Fibroblast of skin of abdomen (primary cell): ENCODE measurements at regions not wholly inside any gene's neighbourhood (a gene's known extent, or its start where the extent isn't known, plus 50 kb on each side); places are given as distances from the start of the nearest gene placed in this dataset.
"Not testable (repeated sequence)": the region's sequence is repeated elsewhere in the genome, so short reads cannot be mapped to it uniquely, and the experiment has no call there.

Experiments
- DNase-seq: peaks from one replicate; pipeline ENCODE4 v3.0.0-alpha.2; 2013

DNA sequence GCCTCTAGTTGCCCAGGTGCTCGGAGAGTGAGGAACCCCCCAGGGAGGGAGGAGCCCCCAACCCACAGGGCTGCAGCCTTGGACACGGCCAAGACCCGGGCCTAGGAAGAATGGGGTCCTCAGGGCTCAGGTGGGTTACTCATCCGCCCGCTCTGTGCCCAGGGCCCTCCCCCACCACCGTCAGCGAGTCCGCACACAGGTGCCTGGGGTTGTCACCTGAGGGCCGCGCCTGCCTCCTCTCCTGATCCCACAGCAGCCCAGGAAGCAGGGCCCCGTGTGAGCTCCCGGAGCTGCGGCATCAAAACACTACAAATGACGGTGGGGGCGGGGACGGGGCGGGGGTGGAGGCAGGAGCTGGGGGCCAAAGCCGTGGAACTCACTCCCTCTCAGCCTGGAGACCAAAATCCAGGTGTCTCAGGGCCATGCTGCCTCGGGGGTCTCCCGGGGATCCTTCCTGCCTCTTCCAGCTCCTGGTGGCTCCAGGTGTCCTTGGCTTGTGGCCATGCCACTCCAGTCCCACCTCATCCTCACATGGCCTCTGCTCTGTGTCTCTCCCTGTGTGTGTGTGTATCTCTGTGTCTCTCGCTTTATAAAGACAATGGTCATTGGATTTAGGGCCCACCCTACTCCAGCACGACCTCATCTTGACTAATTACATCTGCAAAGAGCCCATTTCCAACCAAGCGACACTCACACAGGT, 172.7 kb downstream of the NPIPB11 start:
- not testable (repeated sequence) for DNase-seq

DNA sequence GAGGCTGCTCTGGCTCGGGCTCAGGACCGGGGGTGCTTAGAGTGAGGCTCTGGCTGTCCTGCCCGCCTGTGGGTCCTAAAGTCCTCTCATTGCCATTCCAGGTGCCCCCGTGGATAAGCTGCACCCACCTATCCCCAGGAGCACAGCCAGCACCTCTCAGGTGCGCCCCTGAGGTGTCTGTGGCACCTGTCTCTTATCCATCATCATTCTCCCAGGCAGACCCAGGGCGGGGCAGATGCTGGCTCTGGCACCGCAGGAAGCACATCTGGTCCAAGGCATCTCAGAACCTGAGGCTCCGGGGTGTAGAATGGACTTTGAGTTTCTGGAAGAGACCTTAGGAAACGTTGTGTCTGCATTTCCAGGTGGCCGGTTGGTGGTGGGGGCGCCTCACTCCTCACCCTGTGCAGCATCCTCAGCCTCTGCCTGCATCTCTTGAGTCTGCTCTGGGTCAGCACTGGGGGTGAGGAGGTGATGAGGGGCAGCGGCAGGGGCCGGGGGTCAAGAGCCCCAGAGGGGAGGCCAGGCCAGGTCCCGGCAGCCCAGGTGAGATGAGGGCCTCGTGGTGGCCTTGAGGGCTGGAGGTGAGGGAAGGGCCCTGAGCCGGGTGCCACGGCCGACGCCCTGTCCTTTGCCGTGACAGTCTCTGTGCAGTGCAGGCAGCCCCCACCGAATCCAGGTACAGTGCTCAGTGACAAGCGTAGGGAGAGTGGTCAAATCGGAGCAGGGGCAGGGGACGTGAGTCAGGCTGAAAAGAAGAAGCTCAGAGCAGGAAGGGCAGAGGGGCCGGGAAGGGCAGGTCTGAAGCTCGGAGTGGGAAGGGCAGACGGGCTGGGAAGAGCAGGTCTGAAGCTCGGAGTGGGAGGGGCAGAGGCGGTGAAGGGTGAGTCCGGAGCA, 173.5 kb downstream of the NPIPB11 start:
- no peak for DNase-seq

GRCh38 chr16:29232160-29232705, 174.3 kb downstream of the NPIPB11 start:
- DNase-seq: not testable (repeated sequence)

- DNase-seq: no peak
Measured at GRCh38 chr16:29231244-29231643, 175.3 kb downstream of the NPIPB11 start.

DNA sequence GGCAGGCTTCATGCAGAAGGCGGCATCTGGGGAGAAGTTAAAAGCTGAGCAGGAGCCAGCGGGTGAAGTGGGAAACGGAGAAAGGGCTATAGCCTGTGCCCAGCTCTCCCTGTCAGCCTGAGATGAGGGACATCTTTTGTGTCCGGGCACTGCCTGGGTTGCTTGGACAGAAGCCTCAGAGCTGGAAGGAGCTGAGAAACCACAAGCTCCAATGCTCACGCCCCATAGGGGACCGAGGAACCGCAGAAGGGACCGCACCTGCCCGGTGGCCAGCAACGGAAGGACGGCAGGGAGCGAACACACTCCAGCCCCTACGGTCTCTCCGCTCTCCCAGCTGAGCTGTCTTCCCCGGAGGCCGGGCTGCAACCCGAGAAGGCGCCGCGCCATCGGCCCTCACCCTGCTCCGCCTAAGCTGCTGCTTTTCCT, 175.8 kb downstream of the NPIPB11 start:
- DNase-seq: no peak

DNA sequence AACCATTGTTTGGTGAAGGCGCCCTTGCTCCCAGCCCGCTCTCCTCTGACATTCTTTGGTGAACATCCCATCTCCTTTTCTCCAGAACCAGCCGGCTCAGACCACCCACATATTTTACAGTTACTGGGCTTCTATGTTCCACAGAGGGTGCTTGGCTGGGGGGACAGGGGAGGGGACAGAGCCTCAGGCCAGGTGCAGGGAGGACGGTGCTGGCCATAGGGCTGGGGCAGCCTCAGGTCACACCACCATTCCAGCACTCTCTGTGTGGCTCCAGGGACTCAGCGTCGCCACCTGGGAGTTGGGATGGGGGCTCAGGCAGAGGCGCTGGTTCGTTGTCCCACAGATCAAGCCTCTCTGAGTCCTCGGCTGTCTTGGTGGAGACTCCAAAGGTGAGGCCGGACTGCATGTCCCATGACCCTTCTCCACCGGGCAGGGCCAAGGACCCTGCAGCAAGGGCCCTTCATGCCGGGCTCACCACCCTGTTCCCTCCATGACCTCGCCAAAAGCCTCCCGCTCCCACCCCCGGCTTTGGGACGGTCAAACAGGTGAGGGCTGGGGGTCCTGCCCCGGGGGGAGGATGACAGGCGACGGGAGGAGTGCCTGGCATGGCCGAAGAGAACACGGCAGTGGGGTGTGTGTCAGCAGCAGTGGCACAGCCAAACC, 176.4 kb downstream of the NPIPB11 start:
- not testable (repeated sequence) for DNase-seq

- not testable (repeated sequence) for DNase-seq
Measured at GRCh38 chr16:29229616-29230005, 176.9 kb downstream of the NPIPB11 start.

DNA sequence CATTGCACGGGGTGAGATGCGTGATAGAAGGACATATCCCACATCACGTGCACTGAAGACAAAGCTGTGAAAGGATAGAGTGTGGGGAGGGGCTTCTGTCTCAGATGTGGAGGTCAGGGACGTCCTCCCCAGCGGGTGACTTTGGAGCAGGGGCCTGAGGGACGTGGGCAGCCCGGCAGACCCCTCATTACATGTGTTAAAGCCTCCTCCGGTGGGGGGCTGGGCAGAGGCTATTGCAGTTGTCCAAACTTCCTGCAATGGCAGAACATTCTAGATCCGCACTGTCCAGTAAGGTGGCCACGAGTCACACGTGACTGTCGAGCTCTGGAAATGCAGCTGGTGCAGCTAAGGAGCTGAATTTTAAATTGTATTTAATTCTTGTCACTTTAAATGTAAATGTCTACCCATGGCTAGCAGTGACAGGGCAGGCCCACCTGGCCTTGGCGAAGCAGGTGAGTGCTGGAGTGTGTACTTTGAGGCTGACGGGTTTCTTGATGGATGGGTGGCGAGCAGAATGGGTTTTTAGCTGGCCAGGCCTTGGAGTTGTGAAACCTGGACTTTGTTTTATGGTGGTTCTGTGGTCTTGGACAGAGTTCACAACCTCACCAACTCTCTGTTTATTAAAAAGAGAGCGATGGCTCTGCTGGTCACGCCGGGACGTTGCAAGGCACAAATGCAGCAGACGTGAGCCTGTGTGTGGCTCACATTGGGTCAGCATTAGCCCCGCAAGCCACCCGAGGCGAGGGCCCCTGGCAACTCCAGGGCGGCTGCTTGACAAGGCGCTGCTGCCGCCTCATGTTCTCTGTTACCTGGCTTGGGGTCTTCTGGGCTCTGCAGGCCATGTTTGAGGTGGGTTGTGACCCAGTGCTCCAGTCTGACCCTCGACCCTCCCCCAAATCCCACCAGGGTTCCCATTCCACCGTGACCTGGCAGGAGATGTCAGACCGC, 177.6 kb downstream of the NPIPB11 start:
- not testable (repeated sequence) for DNase-seq

DNA sequence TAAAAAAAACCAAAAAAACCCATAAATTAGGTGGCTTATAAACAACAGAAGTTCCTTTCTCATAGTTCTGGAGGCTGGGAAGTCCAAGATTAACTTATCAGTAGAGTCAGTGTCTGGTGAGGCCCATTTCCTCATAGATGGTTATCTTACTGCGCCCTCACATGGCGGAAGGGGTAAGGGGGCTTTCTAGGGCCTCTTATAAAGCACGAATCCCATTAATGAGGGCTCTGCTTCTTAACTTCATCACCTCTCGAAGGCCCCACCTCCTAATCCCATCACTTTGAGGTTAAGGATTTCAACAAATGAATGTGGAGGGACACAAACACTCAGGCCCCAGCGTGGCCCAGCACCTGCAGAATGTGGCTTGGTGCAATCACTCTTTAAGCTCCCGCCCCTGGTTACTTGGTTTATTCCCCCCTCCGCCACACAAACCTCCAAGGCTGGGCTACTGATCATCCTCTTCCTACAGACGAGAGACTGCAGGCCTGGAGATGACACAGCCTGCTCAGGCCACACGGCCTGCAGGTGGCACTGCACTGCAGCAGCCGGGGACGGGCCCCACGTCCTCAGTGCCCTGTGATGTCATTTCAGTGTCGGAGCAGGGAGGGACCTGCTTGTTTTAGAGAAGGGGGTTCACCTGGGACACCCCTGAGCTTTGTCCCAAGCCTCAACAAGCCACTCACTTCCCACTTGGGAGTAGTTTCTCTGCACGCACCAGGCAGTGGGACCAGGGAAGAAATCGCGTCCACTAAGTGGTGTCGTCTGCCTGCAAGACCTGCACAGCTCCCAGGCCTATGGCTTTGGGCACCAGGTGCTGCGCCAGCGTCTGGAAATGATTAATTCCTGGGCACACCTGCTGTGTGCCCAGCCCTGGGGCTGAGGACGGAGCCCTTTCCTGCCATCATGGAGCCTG, 178.5 kb downstream of the NPIPB11 start:
- peak; percentile 39 for DNase-seq

- no peak for DNase-seq
Measured at GRCh38 chr16:29226782-29227181, 179.7 kb downstream of the NPIPB11 start.

- DNase-seq: not testable (repeated sequence)
Measured at GRCh38 chr16:29224675-29225074, 181.8 kb downstream of the NPIPB11 start.

DNA sequence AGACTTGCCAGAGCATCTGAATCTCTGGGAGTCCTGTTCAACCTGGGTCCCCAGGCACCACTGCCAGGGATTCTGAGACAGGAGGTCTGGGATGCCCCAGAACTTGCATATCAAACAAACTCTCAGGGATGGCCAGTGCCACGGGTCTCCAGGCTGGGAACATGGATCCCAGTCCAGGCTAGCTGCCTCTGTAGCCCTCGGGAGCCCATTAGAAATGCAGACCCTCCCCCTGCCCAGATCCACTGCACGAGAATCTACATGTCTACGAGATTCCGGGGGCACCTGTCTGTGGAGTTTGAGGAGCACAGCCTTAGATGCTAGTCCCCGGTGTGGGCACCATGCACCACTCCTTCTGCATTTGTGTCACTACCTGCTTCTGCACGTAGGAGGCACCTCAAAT, 183.9 kb downstream of the NPIPB11 start:
- not testable (repeated sequence) for DNase-seq

- DNase-seq: not testable (repeated sequence)
Measured at GRCh38 chr16:29222008-29222407, 184.5 kb downstream of the NPIPB11 start.

- DNase-seq: peak; percentile 88
Measured at GRCh38 chr16:29221281-29221955, 185.1 kb downstream of the NPIPB11 start.

DNA sequence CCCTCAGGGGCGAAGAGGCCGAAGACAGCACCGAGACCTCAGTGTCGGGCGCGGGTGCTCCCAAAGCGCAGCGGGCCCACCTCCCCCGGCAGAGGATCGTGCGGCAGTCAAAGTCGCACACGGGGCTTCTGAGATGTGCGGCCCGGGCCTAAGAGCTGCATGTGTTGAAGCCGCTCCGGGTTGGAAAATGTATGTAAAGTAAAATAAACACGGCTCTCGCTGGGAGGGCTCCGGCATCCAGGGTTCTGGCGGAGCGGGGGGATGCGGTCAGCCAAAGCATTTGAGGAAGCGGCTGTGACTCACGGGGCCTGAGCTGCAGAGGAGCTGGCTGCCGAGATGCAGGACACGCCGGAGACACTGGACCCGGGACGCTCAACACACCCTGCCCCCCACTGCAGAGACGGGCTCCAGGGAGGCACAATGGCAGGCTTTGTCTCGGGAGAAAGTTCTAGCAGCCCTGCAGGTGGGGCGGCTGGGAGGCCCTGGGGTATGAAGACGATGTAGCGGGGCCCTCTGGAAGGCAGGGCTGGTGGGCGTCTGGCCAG, 185.8 kb downstream of the NPIPB11 start:
- DNase-seq: peak; percentile 96

- DNase-seq: peak; percentile 22
Measured at GRCh38 chr16:29219966-29220646, 186.4 kb downstream of the NPIPB11 start.

- DNase-seq: not testable (repeated sequence)
Measured at GRCh38 chr16:29219562-29219961, 186.9 kb downstream of the NPIPB11 start.

DNA sequence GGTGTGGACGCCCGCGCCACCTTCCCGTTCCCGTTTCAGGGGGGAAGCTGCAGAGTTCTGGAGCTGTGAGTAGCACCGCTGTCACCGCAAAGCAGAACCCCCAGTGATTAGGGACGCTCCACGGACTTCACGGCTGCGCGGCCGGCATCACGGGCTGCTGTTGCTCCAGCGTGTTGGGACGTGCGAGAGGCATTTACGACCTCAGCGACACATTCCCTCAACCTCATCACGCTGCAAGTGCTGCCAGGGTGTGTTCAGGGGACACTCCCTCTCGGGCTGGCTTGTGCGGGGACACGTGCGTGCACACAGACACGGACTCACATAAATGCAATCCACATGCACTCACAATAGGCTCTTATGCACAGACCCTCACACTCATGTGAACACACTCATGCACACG, 187.9 kb downstream of the NPIPB11 start:
- DNase-seq: not testable (repeated sequence)

- DNase-seq: not testable (repeated sequence)
Measured at GRCh38 chr16:29218171-29218570, 188.3 kb downstream of the NPIPB11 start.
